Chondrocyte (in vitro differentiated cells): ENCODE measurements at regions not wholly inside any gene's neighbourhood (a gene's known extent, or its start where the extent isn't known, plus 50 kb on each side); places are given as distances from the start of the nearest gene placed in this dataset.

Experiments
- DNase-seq: peaks from one replicate; pipeline ENCODE4 v3.0.0; 2021; ENCODE audit warnings: mixed read lengths, low spot score
- H3K27ac Mint-ChIP-seq: one replicate; pipeline ENCODE4 v1.8.0; 2021; ENCODE audit warnings: mild to moderate bottlenecking, moderate library complexity, mixed read lengths; ENCODE audit not compliant: unreplicated experiment
- H3K27me3 Mint-ChIP-seq: 2 replicates; pipeline ENCODE4 v1.8.0; 2021; ENCODE audit warnings: low read depth, mixed read lengths
- H3K36me3 Mint-ChIP-seq: 2 replicates; pipeline ENCODE4 v1.8.0; 2021; ENCODE audit warnings: low read depth, mixed read lengths
- H3K4me1 Mint-ChIP-seq: 2 replicates; pipeline ENCODE4 v1.8.0; 2021; ENCODE audit warnings: low read depth, mild to moderate bottlenecking, mixed read lengths
- H3K4me3 Mint-ChIP-seq: one replicate; pipeline ENCODE4 v1.8.0; 2021; ENCODE audit warnings: mild to moderate bottlenecking, moderate library complexity, mixed read lengths; ENCODE audit not compliant: unreplicated experiment
- H3K9me3 Mint-ChIP-seq: 2 replicates; pipeline ENCODE4 v1.8.0; 2021; ENCODE audit warnings: low read depth, mixed read lengths
- TF ChIP-seq, protein P1 (sequence below): fragments of 200-600 bp; sonication (generic); IDR thresholded peaks from 2 replicates; pipeline ENCODE4 v1.5.0; 2021; ENCODE audit warnings: antibody characterized with exemption, mild to moderate bottlenecking, moderate library complexity

DNA sequence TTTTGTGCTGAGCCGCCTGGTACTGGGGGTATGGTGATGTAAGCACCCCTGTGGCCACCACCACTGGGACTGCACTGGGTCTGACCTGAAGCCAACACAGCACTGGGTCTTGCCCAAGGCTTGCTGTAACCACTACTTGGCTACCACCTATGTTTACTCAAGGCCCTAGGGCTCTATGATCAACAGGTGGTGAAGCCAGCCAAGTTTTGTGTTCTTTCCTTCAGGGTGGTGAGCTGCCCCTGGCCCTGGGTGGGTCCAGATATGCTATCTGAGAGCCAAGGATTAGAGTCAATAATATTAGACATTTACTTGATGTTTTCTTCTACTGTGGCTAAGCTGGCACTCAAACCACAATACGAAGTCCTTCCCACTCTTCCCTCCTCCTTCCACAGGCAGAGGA is 55.1 kb upstream of the PAGE4 start:
- Mint-ChIP-seq H3K4me3 (no peak overlapping the region), H3K27me3 (no peaks in the 10 kb centered on the region), H3K27ac (no peak overlapping the region), H3K9me3 (peaks cover 12% of the 10 kb centered on the region), H3K36me3 (no peaks in the 10 kb centered on the region), H3K4me1 (no peaks in the 10 kb centered on the region)
- no peak for DNase-seq
- TF ChIP-seq, protein P1, sequence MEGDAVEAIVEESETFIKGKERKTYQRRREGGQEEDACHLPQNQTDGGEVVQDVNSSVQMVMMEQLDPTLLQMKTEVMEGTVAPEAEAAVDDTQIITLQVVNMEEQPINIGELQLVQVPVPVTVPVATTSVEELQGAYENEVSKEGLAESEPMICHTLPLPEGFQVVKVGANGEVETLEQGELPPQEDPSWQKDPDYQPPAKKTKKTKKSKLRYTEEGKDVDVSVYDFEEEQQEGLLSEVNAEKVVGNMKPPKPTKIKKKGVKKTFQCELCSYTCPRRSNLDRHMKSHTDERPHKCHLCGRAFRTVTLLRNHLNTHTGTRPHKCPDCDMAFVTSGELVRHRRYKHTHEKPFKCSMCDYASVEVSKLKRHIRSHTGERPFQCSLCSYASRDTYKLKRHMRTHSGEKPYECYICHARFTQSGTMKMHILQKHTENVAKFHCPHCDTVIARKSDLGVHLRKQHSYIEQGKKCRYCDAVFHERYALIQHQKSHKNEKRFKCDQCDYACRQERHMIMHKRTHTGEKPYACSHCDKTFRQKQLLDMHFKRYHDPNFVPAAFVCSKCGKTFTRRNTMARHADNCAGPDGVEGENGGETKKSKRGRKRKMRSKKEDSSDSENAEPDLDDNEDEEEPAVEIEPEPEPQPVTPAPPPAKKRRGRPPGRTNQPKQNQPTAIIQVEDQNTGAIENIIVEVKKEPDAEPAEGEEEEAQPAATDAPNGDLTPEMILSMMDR: no peak

DNA sequence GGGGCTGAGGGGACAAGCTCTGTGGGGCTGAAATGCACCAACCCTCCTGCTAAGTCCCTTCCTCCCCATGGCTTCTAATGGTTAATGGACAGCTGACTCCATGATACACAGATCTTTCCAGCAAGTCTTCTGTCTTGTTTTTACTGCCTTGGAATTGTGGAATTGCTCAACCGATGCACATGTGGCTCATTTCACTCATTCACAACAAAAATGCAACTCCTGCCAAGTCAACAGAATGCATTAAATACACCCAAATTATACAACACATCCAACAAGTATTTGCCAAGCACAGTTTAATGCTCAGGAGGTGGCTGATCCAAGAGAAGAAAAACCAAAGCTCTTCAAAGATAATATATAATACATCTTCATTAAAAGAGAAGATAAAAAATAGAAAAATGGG is 61.9 kb upstream of the PAGE4 start:
- Mint-ChIP-seq H3K27ac (no peak overlapping the region), H3K4me1 (no peaks in the 10 kb centered on the region), H3K36me3 (no peaks in the 10 kb centered on the region), H3K27me3 (peaks cover 3% of the 10 kb centered on the region), H3K9me3 (peaks cover 4% of the 10 kb centered on the region), H3K4me3 (no peak overlapping the region)
- TF ChIP-seq, protein P1: no peak
- no peak for DNase-seq

DNA sequence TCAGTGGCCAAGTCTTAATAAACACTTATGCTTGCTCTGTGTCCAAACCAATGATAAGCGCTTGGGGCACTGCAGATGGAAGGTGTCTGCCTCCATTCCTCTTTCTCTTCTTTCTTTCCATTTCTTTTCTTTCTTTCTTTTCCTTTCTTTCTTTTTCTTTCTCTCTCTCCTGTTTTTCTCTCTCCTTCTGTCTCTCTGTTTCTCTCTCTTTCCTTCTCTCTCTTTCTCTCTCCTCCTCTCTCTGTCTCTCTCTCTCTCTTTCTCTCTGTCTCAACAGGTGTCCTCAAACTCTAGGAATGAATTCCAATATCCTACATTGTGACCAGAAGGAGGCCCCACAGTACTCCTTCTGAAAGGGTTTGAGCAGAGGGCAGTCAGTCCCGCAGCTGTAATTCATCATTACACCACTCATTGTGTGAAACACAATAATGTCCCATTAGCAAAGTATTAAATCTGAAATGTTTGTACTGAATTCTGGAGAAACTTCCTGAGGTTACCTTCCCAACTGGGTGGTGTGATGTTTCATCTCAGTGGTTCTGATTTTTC is 66.5 kb upstream of the PAGE1 start:
- TF ChIP-seq, protein P1: no peak
- Mint-ChIP-seq H3K4me3 (no peak overlapping the region), H3K27me3 (peaks cover 7% of the 10 kb centered on the region), H3K36me3 (no peaks in the 10 kb centered on the region), H3K4me1 (no peaks in the 10 kb centered on the region), H3K9me3 (no peaks in the 10 kb centered on the region), H3K27ac (no peak overlapping the region)
- DNase-seq: no peak

DNA sequence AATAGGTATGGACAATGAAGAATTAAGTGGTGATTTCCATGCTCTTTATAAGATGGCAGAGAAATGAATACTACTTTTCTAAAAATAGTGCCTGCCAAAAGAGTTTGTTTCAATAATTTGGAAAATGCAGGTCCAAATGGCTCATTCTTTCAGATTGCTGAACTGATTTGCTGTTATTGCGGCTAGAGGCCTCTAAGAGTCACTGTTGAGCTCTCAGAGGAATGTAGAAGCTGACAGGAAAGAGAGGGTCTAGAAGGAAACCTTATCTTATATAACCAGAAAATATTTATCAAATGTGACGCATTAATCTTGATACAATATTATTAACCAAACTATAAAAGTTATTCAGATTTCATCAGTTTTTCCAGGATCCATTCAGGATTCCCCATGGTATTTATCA is 65.7 kb upstream of the PAGE1 start:
- Mint-ChIP-seq H3K27ac (no peak overlapping the region), H3K4me3 (no peak overlapping the region), H3K27me3 (peaks cover 9% of the 10 kb centered on the region), H3K36me3 (no peaks in the 10 kb centered on the region), H3K4me1 (no peaks in the 10 kb centered on the region), H3K9me3 (no peaks in the 10 kb centered on the region)
- no peak for DNase-seq
- TF ChIP-seq, protein P1: peak; percentile 71

DNA sequence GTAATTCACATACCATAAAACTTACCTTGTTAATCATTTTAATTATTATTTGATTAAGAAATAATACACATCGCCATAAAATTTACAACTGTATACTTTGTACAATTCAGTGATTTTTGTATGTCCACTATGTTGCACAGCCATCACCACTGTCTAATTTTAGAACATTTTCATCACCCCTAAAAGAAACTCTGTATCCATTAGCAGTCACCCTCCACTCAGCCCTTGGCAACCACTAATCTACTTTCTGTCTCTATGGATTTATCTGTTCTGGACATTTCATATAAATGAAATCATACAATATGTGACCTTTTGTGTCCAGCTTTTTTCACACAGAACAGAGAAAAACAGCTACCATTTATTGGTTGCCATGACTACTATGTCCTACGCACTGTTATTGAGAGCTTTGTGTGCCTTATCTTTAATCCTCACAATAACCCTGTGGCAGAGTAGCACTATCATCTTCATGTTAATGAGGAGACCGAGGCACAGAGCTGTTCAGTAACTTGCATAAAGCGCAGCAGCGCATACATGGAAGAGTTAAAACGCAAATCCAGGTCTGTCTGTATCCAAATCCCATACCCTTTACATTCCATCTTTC is 64.6 kb upstream of the PAGE1 start:
- peaks cover 12% of the 10 kb centered on the region for H3K27me3 Mint-ChIP-seq
- H3K4me1 Mint-ChIP-seq: no peaks in the 10 kb centered on the region
- no peak for DNase-seq
- peaks cover 2% of the 10 kb centered on the region for H3K9me3 Mint-ChIP-seq
- TF ChIP-seq, protein P1: no peak
- H3K4me3 Mint-ChIP-seq: no peak overlapping the region
- H3K36me3 Mint-ChIP-seq: no peaks in the 10 kb centered on the region
- H3K27ac Mint-ChIP-seq: no peak overlapping the region
